Lung (tissue), 11 donors: ENCODE measurements at regions not wholly inside any gene's neighbourhood (a gene's known extent, or its start where the extent isn't known, plus 50 kb on each side); places are given as distances from the start of the nearest gene placed in this dataset.

Experiments used
- ATAC-seq: fragments of 200-7000 bp; cut with Tn5 transposase; one replicate; pipeline ENCODE4 v1.9.1; 2020; ENCODE audit warnings: moderate number of reproducible peaks; ENCODE audit not compliant: insufficient read depth, low FRiP score
- DNase-seq, 3 donors: peaks; one replicate each; pipeline ENCODE4 v3.0.0-alpha.2; 2013 to 2017
- H3K27ac ChIP-seq, 2 donors: one replicate each; pipeline ENCODE4 v1.5.1; 2013; ENCODE audit warnings: mild to moderate bottlenecking in 2 of 2, moderate library complexity in 2 of 2, control low read depth in 1 of 2, inconsistent platforms in 1 of 2, low read depth in 1 of 2, low read length in 1 of 2
- H3K27me3 ChIP-seq, 3 donors: one replicate each; pipeline ENCODE4 v1.5.1; 2013; ENCODE audit warnings: low read length in 2 of 3; ENCODE audit not compliant: control insufficient read depth in 3 of 3, insufficient read depth in 3 of 3
- H3K36me3 ChIP-seq, 4 donors: one replicate each; pipeline ENCODE4 v1.5.1; 2013; ENCODE audit warnings: low read length in 4 of 4, mild to moderate bottlenecking in 1 of 4, moderate library complexity in 1 of 4; ENCODE audit not compliant: control insufficient read depth in 4 of 4, insufficient read depth in 4 of 4
- H3K4me1 ChIP-seq, 5 donors: one replicate each; pipeline ENCODE4 v1.5.1; 2013; ENCODE audit warnings: low read length in 5 of 5, mild to moderate bottlenecking in 2 of 5, moderate library complexity in 1 of 5; ENCODE audit not compliant: control insufficient read depth in 5 of 5, insufficient read depth in 5 of 5
- H3K4me3 ChIP-seq: one replicate; pipeline ENCODE4 v1.5.1; 2013; ENCODE audit warnings: mild to moderate bottlenecking, control low read depth, moderate library complexity
- H3K9ac ChIP-seq, 2 donors: one replicate each; pipeline ENCODE4 v1.5.1; 2013; ENCODE audit warnings: low read length in 2 of 2, control low read depth in 1 of 2; ENCODE audit not compliant: insufficient read depth in 1 of 2
- H3K9me3 ChIP-seq, 4 donors: one replicate each; pipeline ENCODE4 v1.5.1; 2013; ENCODE audit warnings: low read length in 3 of 4, mild to moderate bottlenecking in 1 of 4, moderate library complexity in 1 of 4; ENCODE audit not compliant: control insufficient read depth in 4 of 4, insufficient read depth in 3 of 4
- CTCF ChIP-seq: IDR thresholded peaks from 2 replicates; pipeline ENCODE4 v1.5.1; 2012; ENCODE audit warnings: mild to moderate bottlenecking; ENCODE audit errors: control extremely low read depth, extremely low read depth
- WGBS, 2 donors: extraction: QIAGEN DNeasy Blood & Tissue Kit; methylation state at CpG; one replicate each; pipeline ENCODE4 v1.1.7; 2013; 5-methylcytosine and 5-hydroxymethylcytosine counted together
- donor health status: control.
- donor health status: control.
- donor health status: Bipolar disorder and iron deficiency.
- donor health status: healthy.
- donor health status: DM: yes; HTN: yes; CAD: no.

GRCh38 chr2:143965493-143966164 is 554.3 kb downstream of the ZEB2 start:
- Histone ChIP-seq H3K27ac (no peak overlapping the region), H3K4me1 (peaks cover 0 to 21% (median 0%) of the 10 kb centered on the region in 5 donors), H3K27me3 (no peaks in the 10 kb centered on the region), H3K36me3 (peaks cover 0 to 4% (median 0%) of the 10 kb centered on the region in 4 donors), H3K9ac (no peak overlapping the region), H3K9me3 (peaks cover 0 to 2% (median 0%) of the 10 kb centered on the region in 4 donors), H3K4me3 (no peak overlapping the region)
- TF ChIP-seq CTCF: no peak
- WGBS, 2 donors: 79 to 86% methylated on average over 4 of the region's 4 CpGs
- DNase-seq: no peak
- ATAC-seq: no peak

- H3K27me3 ChIP-seq: no peaks in the 10 kb centered on the region
- peaks cover 0 to 2% (median 0%) of the 10 kb centered on the region in 4 donors for H3K9me3 ChIP-seq
- H3K4me1 ChIP-seq: peaks cover 0 to 21% (median 0%) of the 10 kb centered on the region in 5 donors
- WGBS, 2 donors: 87% methylated on average over 1 of the region's 1 CpG
- peak in 2 of 3 donors; percentile 82 to 90 for DNase-seq
- no peak for ATAC-seq
- H3K9ac ChIP-seq: no peak overlapping the region
- no peak overlapping the region for H3K27ac ChIP-seq
- TF ChIP-seq CTCF: no peak
- no peak overlapping the region for H3K4me3 ChIP-seq
- H3K36me3 ChIP-seq: peaks cover 0 to 4% (median 0%) of the 10 kb centered on the region in 4 donors
These were observed 555.0 kb downstream of the ZEB2 start for GRCh38 chr2:143964891-143965290.

GRCh38 chr2:143960177-143960576 is 559.7 kb downstream of the ZEB2 start:
- ATAC-seq: no peak
- H3K9ac ChIP-seq: no peak overlapping the region
- no peak overlapping the region for H3K27ac ChIP-seq
- peaks cover 0 to 2% (median 0%) of the 10 kb centered on the region in 4 donors for H3K36me3 ChIP-seq
- no peak overlapping the region for H3K4me3 ChIP-seq
- no peaks in the 10 kb centered on the region for H3K9me3 ChIP-seq
- H3K4me1 ChIP-seq: peaks cover 0 to 30% (median 4%) of the 10 kb centered on the region in 5 donors
- no peak for TF ChIP-seq CTCF
- no peak for DNase-seq
- no peaks in the 10 kb centered on the region for H3K27me3 ChIP-seq

GRCh38 chr2:143957321-143957720 is 562.6 kb downstream of the ZEB2 start:
- DNase-seq: no peak
- ATAC-seq: no peak
- Histone ChIP-seq H3K4me1 (peaks cover 0 to 43% (median 4%) of the 10 kb centered on the region in 5 donors), H3K9me3 (no peaks in the 10 kb centered on the region), H3K27ac (no peak overlapping the region), H3K27me3 (no peaks in the 10 kb centered on the region), H3K36me3 (peaks cover 0 to 2% (median 0%) of the 10 kb centered on the region in 4 donors), H3K4me3 (no peak overlapping the region), H3K9ac (no peak overlapping the region)
- no peak for TF ChIP-seq CTCF
- 90% methylated on average over 5 of the region's 5 CpGs for WGBS, 2 donors
